GM13976 (cell line): ENCODE measurements at regions not wholly inside any gene's neighbourhood (a gene's known extent, or its start where the extent isn't known, plus 50 kb on each side); places are given as distances from the start of the nearest gene placed in this dataset.

Experiments used
- DNase-seq: peaks from one replicate; pipeline ENCODE4 v3.0.0; 2012; ENCODE audit warnings: low spot score
- in situ Hi-C: fragments of 300-500 bp; cut with MboI; formaldehyde crosslinking; loops from one replicate; pipeline ENCODE4 v1.12.0; 2022; ENCODE audit warnings: low sequenced_read_pairs, mixed read lengths, inconsistent platforms; ENCODE audit not compliant: unreplicated experiment
- TF ChIP-seq, protein P1 (sequence below): IDR thresholded peaks from 2 replicates; pipeline ENCODE4 v1.5.1; 2012; ENCODE audit warnings: borderline replicate concordance, mild to moderate bottlenecking; ENCODE audit not compliant: insufficient read depth; ENCODE audit errors: extremely low read depth, missing control alignments, control extremely low read depth

DNA sequence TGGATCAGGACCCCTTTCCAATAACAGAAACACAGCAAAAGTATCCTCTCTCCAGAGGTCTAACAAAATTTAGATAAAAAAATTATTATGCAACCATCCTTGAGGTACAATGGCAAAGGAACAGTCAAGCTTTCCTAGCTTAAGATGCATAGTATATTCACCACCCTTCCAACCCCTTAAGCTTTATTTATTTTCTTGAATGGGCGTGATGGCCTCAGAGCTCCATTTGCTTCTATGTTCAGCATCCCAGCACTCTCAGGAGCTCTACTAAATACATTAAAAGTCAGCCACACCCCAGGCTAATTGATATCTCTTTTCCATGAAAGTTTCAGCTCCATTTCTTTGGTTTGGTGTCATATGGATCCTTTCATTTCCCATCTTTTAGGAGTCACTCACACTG lies 1335.2 kb upstream of the ZEB2 start:
- DNase-seq, result no peak
- TF ChIP-seq, protein P1, sequence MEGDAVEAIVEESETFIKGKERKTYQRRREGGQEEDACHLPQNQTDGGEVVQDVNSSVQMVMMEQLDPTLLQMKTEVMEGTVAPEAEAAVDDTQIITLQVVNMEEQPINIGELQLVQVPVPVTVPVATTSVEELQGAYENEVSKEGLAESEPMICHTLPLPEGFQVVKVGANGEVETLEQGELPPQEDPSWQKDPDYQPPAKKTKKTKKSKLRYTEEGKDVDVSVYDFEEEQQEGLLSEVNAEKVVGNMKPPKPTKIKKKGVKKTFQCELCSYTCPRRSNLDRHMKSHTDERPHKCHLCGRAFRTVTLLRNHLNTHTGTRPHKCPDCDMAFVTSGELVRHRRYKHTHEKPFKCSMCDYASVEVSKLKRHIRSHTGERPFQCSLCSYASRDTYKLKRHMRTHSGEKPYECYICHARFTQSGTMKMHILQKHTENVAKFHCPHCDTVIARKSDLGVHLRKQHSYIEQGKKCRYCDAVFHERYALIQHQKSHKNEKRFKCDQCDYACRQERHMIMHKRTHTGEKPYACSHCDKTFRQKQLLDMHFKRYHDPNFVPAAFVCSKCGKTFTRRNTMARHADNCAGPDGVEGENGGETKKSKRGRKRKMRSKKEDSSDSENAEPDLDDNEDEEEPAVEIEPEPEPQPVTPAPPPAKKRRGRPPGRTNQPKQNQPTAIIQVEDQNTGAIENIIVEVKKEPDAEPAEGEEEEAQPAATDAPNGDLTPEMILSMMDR, result no peak
- in situ Hi-C loops, result no loop called here

DNA sequence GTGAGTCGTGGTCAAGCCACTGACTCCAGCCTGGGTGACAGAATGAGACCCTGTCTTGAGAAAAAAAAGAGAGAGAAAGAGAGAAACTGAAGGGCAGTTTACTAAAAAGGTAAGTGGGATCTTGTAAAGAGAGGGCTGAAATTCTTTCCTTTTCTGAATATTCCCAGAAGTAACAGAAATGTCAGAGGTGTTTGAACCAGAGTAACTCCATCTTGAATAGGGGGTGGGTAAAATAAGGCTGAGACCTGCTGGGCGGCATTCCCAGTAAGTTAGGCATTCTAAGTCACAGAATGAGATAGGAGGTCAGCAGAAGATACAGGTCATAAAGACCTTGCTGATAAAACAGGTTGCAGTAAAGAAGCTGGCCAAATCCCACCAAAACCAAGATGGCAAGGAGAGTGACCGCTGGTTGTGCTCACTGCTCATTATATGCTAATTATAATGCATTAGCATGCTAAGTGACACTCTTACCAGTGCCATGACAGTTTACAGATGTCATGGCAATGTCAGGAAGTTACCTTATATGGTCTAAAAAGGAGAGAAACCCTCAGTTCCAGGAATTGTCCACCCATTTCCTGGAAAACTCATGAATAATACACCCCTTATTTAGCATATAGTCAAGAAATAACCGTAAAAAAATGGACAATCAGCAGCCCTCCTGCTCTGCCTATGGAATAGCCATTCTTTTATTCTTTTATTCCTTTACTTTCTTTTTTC lies 1334.3 kb upstream of the ZEB2 start:
- DNase-seq, result no peak
- in situ Hi-C loops, result no loop called here
- TF ChIP-seq, protein P1, result no peak

DNA sequence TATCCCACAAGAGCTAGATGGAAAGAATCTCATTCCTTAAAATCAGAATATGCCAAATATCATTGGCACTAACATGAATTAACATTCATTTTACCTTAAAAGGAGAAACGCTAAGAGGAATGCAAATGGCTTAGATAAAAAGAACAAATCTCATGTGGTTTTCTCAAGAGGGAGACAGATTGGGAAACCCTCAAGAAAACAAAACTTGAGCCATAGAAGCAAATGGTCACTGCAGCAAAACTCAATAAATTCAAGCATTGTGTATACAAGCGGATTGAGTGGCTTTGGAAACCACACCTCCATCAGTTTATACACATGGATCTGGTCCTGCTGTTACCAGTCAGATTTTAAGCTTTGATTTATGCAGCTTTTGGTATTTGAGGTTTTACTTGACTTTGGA lies 1331.8 kb upstream of the ZEB2 start:
- DNase-seq, result no peak
- in situ Hi-C loops, result no loop called here
- TF ChIP-seq, protein P1, result no peak

DNA sequence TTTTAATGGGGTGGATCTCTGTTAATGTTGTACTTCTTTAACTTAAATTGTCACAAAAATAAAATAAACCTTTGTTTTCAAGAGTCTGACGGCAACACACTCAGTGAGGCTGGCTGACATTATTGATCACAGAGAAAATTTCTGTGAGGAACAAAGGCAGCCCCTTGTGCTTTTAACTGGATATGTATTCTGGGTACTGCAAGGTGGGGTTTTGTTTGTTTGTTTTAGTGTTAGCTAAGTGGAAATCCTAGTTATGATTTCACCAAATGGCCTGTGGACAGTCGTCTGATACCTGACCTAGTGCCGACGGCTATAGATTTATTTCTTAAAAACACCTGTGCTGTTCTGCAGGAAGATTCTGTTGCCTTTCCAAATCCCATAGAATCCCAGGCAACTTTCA lies 1329.5 kb upstream of the ZEB2 start:
- TF ChIP-seq, protein P1, result no peak
- in situ Hi-C loops, result no loop called here
- no peak for DNase-seq

DNA sequence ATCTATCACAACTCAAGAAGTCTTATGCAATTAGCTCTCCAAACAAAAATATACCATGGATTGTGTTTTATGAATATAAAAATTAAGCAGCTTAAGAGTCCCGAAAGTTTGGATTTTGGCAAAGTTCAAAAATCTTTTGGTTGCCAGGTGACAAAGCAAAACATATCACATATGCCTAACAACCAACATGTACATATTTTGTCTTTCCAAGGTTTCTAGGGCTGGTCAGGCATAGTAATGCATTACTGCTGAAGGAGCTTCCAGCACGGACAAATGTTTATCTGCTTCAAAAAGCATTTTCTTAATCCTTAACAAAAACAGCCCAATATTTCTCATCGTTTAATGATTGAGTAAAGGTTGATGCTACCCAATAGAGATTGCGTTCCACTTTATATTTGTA lies 1327.1 kb upstream of the ZEB2 start:
- in situ Hi-C loops, result no loop called here
- TF ChIP-seq, protein P1, result no peak
- DNase-seq, result no peak

DNA sequence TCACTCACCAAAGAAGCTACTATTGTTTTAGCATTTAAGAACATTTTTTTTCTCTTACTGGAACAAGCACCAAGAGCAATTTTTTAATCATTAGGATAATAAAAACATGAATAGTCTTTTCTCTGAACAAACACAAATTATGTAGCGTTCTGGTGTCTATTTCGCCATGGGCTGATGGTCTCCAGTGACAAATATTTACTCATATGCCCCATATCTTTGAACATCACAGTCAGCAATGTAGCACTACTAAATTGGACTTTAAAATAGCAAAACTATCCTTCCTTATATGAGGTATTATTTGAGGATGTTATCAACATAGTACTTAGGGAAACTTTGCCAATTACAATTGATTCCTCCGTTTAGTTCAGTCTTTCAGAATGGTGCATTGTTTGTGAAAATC lies 1326.0 kb upstream of the ZEB2 start:
- no peak for DNase-seq
- in situ Hi-C loops, result no loop called here
- TF ChIP-seq, protein P1, result no peak
